Immature natural killer cell (primary cell): ENCODE measurements at regions not wholly inside any gene's neighbourhood (a gene's known extent, or its start where the extent isn't known, plus 50 kb on each side); places are given as distances from the start of the nearest gene placed in this dataset.
"Not testable (repeated sequence)": the region's sequence is repeated elsewhere in the genome, so short reads cannot be mapped to it uniquely, and the experiment has no call there.

Source experiments
- DNase-seq, 3 donors: peaks; one replicate each; pipeline ENCODE4 v3.0.0; 2022; ENCODE audit warnings: mixed read lengths in 1 of 3
- H3K27ac Mint-ChIP-seq, 6 donors: one replicate each; pipeline ENCODE4 v1.8.0; 2020; ENCODE audit warnings: mixed read lengths in 6 of 6, mild to moderate bottlenecking in 5 of 6, inconsistent platforms in 4 of 6, moderate library complexity in 3 of 6
- H3K27me3 Mint-ChIP-seq, 3 donors: one replicate each; pipeline ENCODE4 v1.8.0; 2020 to 2021; ENCODE audit warnings: low read depth in 3 of 3, mild to moderate bottlenecking in 3 of 3, mixed read lengths in 3 of 3, moderate library complexity in 3 of 3, inconsistent platforms in 1 of 3
- H3K36me3 Mint-ChIP-seq, 3 donors: one replicate each; pipeline ENCODE4 v1.8.0; 2020; ENCODE audit warnings: mixed read lengths in 3 of 3, inconsistent platforms in 2 of 3, mild to moderate bottlenecking in 2 of 3
- H3K4me1 Mint-ChIP-seq, 2 donors: one replicate each; pipeline ENCODE4 v1.8.0; 2020; ENCODE audit warnings: inconsistent platforms in 2 of 2, mild to moderate bottlenecking in 2 of 2, mixed read lengths in 2 of 2, moderate library complexity in 1 of 2
- H3K4me3 Mint-ChIP-seq, 5 donors: one replicate each; pipeline ENCODE4 v1.8.0; 2020; ENCODE audit warnings: mild to moderate bottlenecking in 5 of 5, mixed read lengths in 5 of 5, inconsistent platforms in 3 of 5, moderate library complexity in 3 of 5
- H3K9me3 Mint-ChIP-seq, 6 donors: one replicate each; pipeline ENCODE4 v1.8.0; 2020; ENCODE audit warnings: mild to moderate bottlenecking in 6 of 6, mixed read lengths in 6 of 6, inconsistent platforms in 4 of 6, moderate library complexity in 3 of 6

GRCh38 chr13:70518081-70518480 lies 409.8 kb upstream of the KLHL1 start:
- Mint-ChIP-seq H3K27me3 (peaks cover 0 to 2% (median 0%) of the 10 kb centered on the region in 3 donors), H3K36me3 (no peaks in the 10 kb centered on the region), H3K27ac (no peak overlapping the region), H3K4me3 (no peak overlapping the region), H3K9me3 (peaks cover 0 to 35% (median 9%) of the 10 kb centered on the region in 6 donors), H3K4me1 (no peaks in the 10 kb centered on the region)
- no peak for DNase-seq

- DNase-seq, result no peak
- Mint-ChIP-seq H3K36me3 (no peaks in the 10 kb centered on the region), H3K27me3 (peaks cover 0 to 2% (median 0%) of the 10 kb centered on the region in 3 donors), H3K9me3 (peaks cover 0 to 39% (median 12%) of the 10 kb centered on the region in 6 donors), H3K4me1 (no peaks in the 10 kb centered on the region), H3K27ac (no peak overlapping the region), H3K4me3 (no peak overlapping the region)
Observed at GRCh38 chr13:70516226-70516625, 408.0 kb upstream of the KLHL1 start.

- not testable (repeated sequence) for H3K4me1 Mint-ChIP-seq, H3K27me3 Mint-ChIP-seq, H3K27ac Mint-ChIP-seq, H3K36me3 Mint-ChIP-seq, DNase-seq, H3K4me3 Mint-ChIP-seq
- H3K9me3 Mint-ChIP-seq, result peaks cover 3 to 58% (median 18%) of the 10 kb centered on the region in 6 donors
Observed at GRCh38 chr13:70511861-70512417, 403.7 kb upstream of the KLHL1 start.

GRCh38 chr13:70505809-70506208 lies 397.6 kb upstream of the KLHL1 start:
- no peak overlapping the region for H3K27ac Mint-ChIP-seq
- no peaks in the 10 kb centered on the region for H3K27me3 Mint-ChIP-seq
- H3K9me3 Mint-ChIP-seq, result peaks cover 17 to 48% (median 25%) of the 10 kb centered on the region in 6 donors
- no peak overlapping the region for H3K4me3 Mint-ChIP-seq
- no peaks in the 10 kb centered on the region for H3K4me1 Mint-ChIP-seq
- no peaks in the 10 kb centered on the region for H3K36me3 Mint-ChIP-seq
- DNase-seq, result no peak

GRCh38 chr13:70502944-70503343 lies 394.7 kb upstream of the KLHL1 start:
- Mint-ChIP-seq H3K4me3 (no peak overlapping the region), H3K27me3 (peaks cover 0 to 3% (median 0%) of the 10 kb centered on the region in 3 donors), H3K4me1 (no peaks in the 10 kb centered on the region), H3K9me3 (peaks cover 14 to 27% (median 21%) of the 10 kb centered on the region in 6 donors), H3K36me3 (no peaks in the 10 kb centered on the region), H3K27ac (no peak overlapping the region)
- no peak for DNase-seq

GRCh38 chr13:70490320-70490935 lies 382.2 kb upstream of the KLHL1 start:
- H3K36me3 Mint-ChIP-seq, result peaks cover 0 to 4% (median 0%) of the 10 kb centered on the region in 3 donors
- no peak for DNase-seq

GRCh38 chr13:70484931-70485330 lies 376.7 kb upstream of the KLHL1 start:
- Mint-ChIP-seq H3K27ac (no peak overlapping the region), H3K36me3 (peaks cover 0 to 4% (median 0%) of the 10 kb centered on the region in 3 donors), H3K27me3 (no peaks in the 10 kb centered on the region), H3K9me3 (peaks cover under 1 to 50% (median 20%) of the 10 kb centered on the region in 6 donors), H3K4me1 (no peaks in the 10 kb centered on the region), H3K4me3 (no peak overlapping the region)
- DNase-seq, result no peak

More at GRCh38 chr13:70490320-70490935, 382.2 kb upstream of the KLHL1 start:
- H3K4me3 Mint-ChIP-seq, result no peak overlapping the region
- H3K9me3 Mint-ChIP-seq, result peaks cover 8 to 65% (median 30%) of the 10 kb centered on the region in 6 donors
- H3K27ac Mint-ChIP-seq, result no peak overlapping the region
- H3K4me1 Mint-ChIP-seq, result no peaks in the 10 kb centered on the region
- H3K27me3 Mint-ChIP-seq, result no peaks in the 10 kb centered on the region

- H3K36me3 Mint-ChIP-seq, result no peaks in the 10 kb centered on the region
- H3K27ac Mint-ChIP-seq, result no peak overlapping the region
- peaks cover 3 to 50% (median 21%) of the 10 kb centered on the region in 6 donors for H3K9me3 Mint-ChIP-seq
- H3K4me3 Mint-ChIP-seq, result no peak overlapping the region
- H3K27me3 Mint-ChIP-seq, result no peaks in the 10 kb centered on the region
- DNase-seq, result no peak
- no peaks in the 10 kb centered on the region for H3K4me1 Mint-ChIP-seq
Observed at GRCh38 chr13:70483599-70484276, 375.5 kb upstream of the KLHL1 start.

GRCh38 chr13:70473907-70474306 lies 365.7 kb upstream of the KLHL1 start:
- H3K27ac Mint-ChIP-seq, result no peak overlapping the region
- DNase-seq, result no peak
- no peak overlapping the region for H3K4me3 Mint-ChIP-seq
- peaks cover 3 to 29% (median 17%) of the 10 kb centered on the region in 6 donors for H3K9me3 Mint-ChIP-seq
- no peaks in the 10 kb centered on the region for H3K36me3 Mint-ChIP-seq
- H3K4me1 Mint-ChIP-seq, result no peaks in the 10 kb centered on the region
- H3K27me3 Mint-ChIP-seq, result peaks cover 0 to 2% (median 1%) of the 10 kb centered on the region in 3 donors

- no peak for DNase-seq
- Mint-ChIP-seq H3K27me3 (no peaks in the 10 kb centered on the region), H3K9me3 (peaks cover 4 to 27% (median 20%) of the 10 kb centered on the region in 6 donors), H3K4me1 (no peaks in the 10 kb centered on the region), H3K27ac (no peak overlapping the region), H3K36me3 (no peaks in the 10 kb centered on the region), H3K4me3 (no peak overlapping the region)
Observed at GRCh38 chr13:70469077-70469476, 360.8 kb upstream of the KLHL1 start.

- H3K9me3 Mint-ChIP-seq, result peaks cover 9 to 54% (median 49%) of the 10 kb centered on the region in 6 donors
Observed at GRCh38 chr13:70457474-70457873, 349.2 kb upstream of the KLHL1 start.

GRCh38 chr13:70448820-70449219 lies 340.6 kb upstream of the KLHL1 start:
- H3K4me1 Mint-ChIP-seq, result no peaks in the 10 kb centered on the region
- H3K9me3 Mint-ChIP-seq, result peaks cover 11 to 42% (median 26%) of the 10 kb centered on the region in 6 donors
- no peak overlapping the region for H3K27ac Mint-ChIP-seq
- no peaks in the 10 kb centered on the region for H3K36me3 Mint-ChIP-seq
- no peak overlapping the region for H3K4me3 Mint-ChIP-seq
- no peak for DNase-seq
- no peaks in the 10 kb centered on the region for H3K27me3 Mint-ChIP-seq

More at GRCh38 chr13:70457474-70457873, 349.2 kb upstream of the KLHL1 start:
- no peak for DNase-seq
- H3K27ac Mint-ChIP-seq, result no peak overlapping the region
- H3K4me1 Mint-ChIP-seq, result no peaks in the 10 kb centered on the region
- H3K4me3 Mint-ChIP-seq, result no peak overlapping the region
- H3K27me3 Mint-ChIP-seq, result peaks cover 0 to 2% (median 1%) of the 10 kb centered on the region in 3 donors
- H3K36me3 Mint-ChIP-seq, result no peaks in the 10 kb centered on the region

GRCh38 chr13:70432276-70432805 lies 324.1 kb upstream of the KLHL1 start:
- H3K27ac Mint-ChIP-seq, result no peak overlapping the region
- H3K9me3 Mint-ChIP-seq, result peaks cover 11 to 42% (median 21%) of the 10 kb centered on the region in 6 donors
- H3K4me3 Mint-ChIP-seq, result no peak overlapping the region
- H3K27me3 Mint-ChIP-seq, result peaks cover 0 to 4% (median 0%) of the 10 kb centered on the region in 3 donors
- no peaks in the 10 kb centered on the region for H3K4me1 Mint-ChIP-seq
- no peak for DNase-seq
- peaks cover 0 to 3% (median 0%) of the 10 kb centered on the region in 3 donors for H3K36me3 Mint-ChIP-seq

GRCh38 chr13:70430256-70430655 lies 322.0 kb upstream of the KLHL1 start:
- Mint-ChIP-seq H3K27me3 (peaks cover 0 to 4% (median 0%) of the 10 kb centered on the region in 3 donors), H3K4me3 (no peak overlapping the region), H3K36me3 (peaks cover 0 to 3% (median 0%) of the 10 kb centered on the region in 3 donors), H3K4me1 (no peaks in the 10 kb centered on the region), H3K27ac (no peak overlapping the region), H3K9me3 (peaks cover 6 to 30% (median 18%) of the 10 kb centered on the region in 6 donors)
- DNase-seq, result no peak
